ENCODE measurements at regions not wholly inside any gene's neighbourhood (a gene's known extent, or its start where the extent isn't known, plus 50 kb on each side); places are given as distances from the start of the nearest gene placed in this dataset.

GRCh38 chr4:134539729-134540231 lies 338.2 kb upstream of the PABPC4L start:
- Histone ChIP-seq H4K20me1 (ENCODE audit: insufficient read depth) (no peaks in the 10 kb centered on the region), H3K4me3 (replicated peaks in 1 of 2; ENCODE audit: low read depth in 1 of 2, low read length in 2 of 2) (no peak overlapping the region), H3K9me3 (ENCODE audit: control insufficient read depth in 1 of 2, insufficient read depth in 1 of 2, low read depth in 1 of 2, low read length in 2 of 2) (no peaks in the 10 kb centered on the region), H3K9me2 (ENCODE audit: insufficient read depth) (no peaks in the 10 kb centered on the region), H3K27ac (ENCODE audit: low read depth, low read length) (no peak overlapping the region), H3K79me2 (ENCODE audit: insufficient read depth, low read length) (no peaks in the 10 kb centered on the region), H3K4me2 (ENCODE audit: low read length) (no peak overlapping the region), H3K27me3 (ENCODE audit: insufficient read depth, low read length) (no peaks in the 10 kb centered on the region), H3K9ac (ENCODE audit: low read length) (no peak overlapping the region), H3K36me3 (ENCODE audit: control insufficient read depth in 1 of 2, insufficient read depth in 2 of 2, low read length in 2 of 2) (no peaks in the 10 kb centered on the region), H3K4me1 (ENCODE audit: control insufficient read depth in 1 of 2, insufficient read depth in 2 of 2, low read length in 2 of 2) (peaks cover 0 to 7% of the 10 kb centered on the region in 2 experiments; a peak in 2 of 4 replicates), H2AFZ (ENCODE audit: low read depth, low read length, poor library complexity, severe bottlenecking) (no peak overlapping the region)
- ATAC-seq: no peak
- no peak for DNase-seq (ENCODE audit: low read depth, low spot score)
- BruUV-seq (replicated peaks): no TSS peak
- TF ChIP-seq ZFX (IDR thresholded peaks at IDR 0.05): no peak
- no peak for TF ChIP-seq EZH2phosphoT487 (IDR thresholded peaks at IDR 0.05; ENCODE audit: borderline replicate concordance)
- no peak for TF ChIP-seq FOSL1 (IDR thresholded peaks at IDR 0.05; ENCODE audit: low read depth)
- TF ChIP-seq SP1 (IDR thresholded peaks at IDR 0.05; ENCODE audit: low read depth): no peak
- no peak for TF ChIP-seq MAX (IDR thresholded peaks at IDR 0.05)
- TF ChIP-seq EZH2 (IDR thresholded peaks at IDR 0.05): no peak
- intact Hi-C loops (cut with micrococcal nuclease): no loop called here
- CTCF ChIA-PET: no interaction called here
- POLR2A ChIA-PET: no interaction called here
- RAD21 ChIA-PET (ENCODE audit: low non-redundant PET in 1 of 2, low total read pairs in 2 of 2, uncharacterized antibody in 2 of 2, unreplicated experiment in 2 of 2): no interaction called here

GRCh38 chr4:134537701-134538100 lies 336.1 kb upstream of the PABPC4L start:
- ChIA-PET RAD21 (ENCODE audit: low non-redundant PET in 1 of 2, low total read pairs in 2 of 2, uncharacterized antibody in 2 of 2, unreplicated experiment in 2 of 2) (no interaction called here), CTCF (no interaction called here)

More at GRCh38 chr4:134537701-134538100, 336.1 kb upstream of the PABPC4L start:
- TF ChIP-seq SIN3A (IDR thresholded peaks at IDR 0.05; ENCODE audit: low read depth): no peak
- no peak for TF ChIP-seq ATF3 (IDR thresholded peaks at IDR 0.05)
- no peak for TF ChIP-seq ELF1 (IDR thresholded peaks at IDR 0.05; ENCODE audit: borderline replicate concordance, low read depth)
- no peak for TF ChIP-seq FOSL1 (IDR thresholded peaks at IDR 0.05; ENCODE audit: low read depth)
- TF ChIP-seq REST (IDR thresholded peaks at IDR 0.05; ENCODE audit: low read depth): no peak
- no peak for TF ChIP-seq ZFX (IDR thresholded peaks at IDR 0.05)
- TF ChIP-seq ZNF274 (IDR thresholded peaks at IDR 0.05; ENCODE audit: low read depth, low read length): no peak
- no peak for TF ChIP-seq EGR1 (IDR thresholded peaks at IDR 0.05; ENCODE audit: low read depth)
- no peak for TF ChIP-seq SRF (IDR thresholded peaks at IDR 0.05; ENCODE audit: low read depth)
- no peak for TF ChIP-seq POLR2AphosphoS5 (IDR thresholded peaks at IDR 0.05; ENCODE audit: low read depth, low read length)
- TF ChIP-seq TCF7L2 (IDR thresholded peaks at IDR 0.05; ENCODE audit: borderline replicate concordance, extremely low read depth, insufficient read depth, insufficient read length): no peak
- TF ChIP-seq EZH2phosphoT487 (IDR thresholded peaks at IDR 0.05; ENCODE audit: borderline replicate concordance): no peak
- no peak for TF ChIP-seq RAD21 (IDR thresholded peaks at IDR 0.05; ENCODE audit: low read depth)
- no peak for TF ChIP-seq YY1 (IDR thresholded peaks at IDR 0.05; ENCODE audit: extremely low read depth, insufficient replicate concordance, low read depth, low read length)
- no TSS peak for BruUV-seq (replicated peaks)
- Histone ChIP-seq H3K27ac (ENCODE audit: low read depth, low read length) (no peak overlapping the region), H3K79me2 (ENCODE audit: insufficient read depth, low read length) (no peaks in the 10 kb centered on the region), H3K9ac (ENCODE audit: low read length) (no peak overlapping the region), H3K9me2 (ENCODE audit: insufficient read depth) (no peaks in the 10 kb centered on the region), H3K27me3 (ENCODE audit: insufficient read depth, low read length) (no peaks in the 10 kb centered on the region), H2AFZ (ENCODE audit: low read depth, low read length, poor library complexity, severe bottlenecking) (no peak overlapping the region), H3K4me2 (ENCODE audit: low read length) (no peak overlapping the region), H3K36me3 (ENCODE audit: control insufficient read depth in 1 of 2, insufficient read depth in 2 of 2, low read length in 2 of 2) (no peaks in the 10 kb centered on the region), H4K20me1 (ENCODE audit: insufficient read depth) (no peaks in the 10 kb centered on the region), H3K4me1 (ENCODE audit: control insufficient read depth in 1 of 2, insufficient read depth in 2 of 2, low read length in 2 of 2) (no peaks in the 10 kb centered on the region), H3K4me3 (replicated peaks in 1 of 2; ENCODE audit: low read depth in 1 of 2, low read length in 2 of 2) (no peak overlapping the region), H3K9me3 (ENCODE audit: control insufficient read depth in 1 of 2, insufficient read depth in 1 of 2, low read depth in 1 of 2, low read length in 2 of 2) (no peaks in the 10 kb centered on the region)
- ATAC-seq: no peak
- intact Hi-C loops (cut with micrococcal nuclease): no loop called here
- no peak for DNase-seq (ENCODE audit: low read depth, low spot score)
- POLR2A ChIA-PET: no interaction called here

All from HCT116 (cell line).